BLaER1 (cell line): ENCODE measurements at regions not wholly inside any gene's neighbourhood (a gene's known extent, or its start where the extent isn't known, plus 50 kb on each side); places are given as distances from the start of the nearest gene placed in this dataset.
"Not testable (repeated sequence)": the region's sequence is repeated elsewhere in the genome, so short reads cannot be mapped to it uniquely, and the experiment has no call there.

Experiments
- H3K27ac ChIP-seq: shearing (Covaris generic); formaldehyde crosslinking; 2 replicates; pipeline ENCODE4 v1.8.1; 2022
- H3K27me3 ChIP-seq: shearing (Covaris generic); formaldehyde crosslinking; 2 replicates; pipeline ENCODE4 v1.8.1; 2022
- H3K36me3 ChIP-seq: shearing (Covaris generic); formaldehyde crosslinking; 2 replicates; pipeline ENCODE4 v1.8.1; 2022
- H3K4me1 ChIP-seq: shearing (Covaris generic); formaldehyde crosslinking; 2 replicates; pipeline ENCODE4 v1.8.1; 2022
- H3K4me2 ChIP-seq: shearing (Covaris generic); formaldehyde crosslinking; 2 replicates; pipeline ENCODE4 v1.8.1; 2022
- H3K4me3 ChIP-seq: shearing (Covaris generic); formaldehyde crosslinking; 2 replicates; pipeline ENCODE4 v1.8.1; 2022
- H3K9ac ChIP-seq: shearing (Covaris generic); formaldehyde crosslinking; 2 replicates; pipeline ENCODE4 v1.8.1; 2022
- H3K9me3 ChIP-seq: shearing (Covaris generic); formaldehyde crosslinking; 2 replicates; pipeline ENCODE4 v1.8.1; 2022
- H4K20me1 ChIP-seq: shearing (Covaris generic); formaldehyde crosslinking; 2 replicates; pipeline ENCODE4 v1.8.1; 2022
- Cebpa-rat ChIP-seq: shearing (Covaris generic); IDR thresholded peaks from 2 replicates; pipeline ENCODE4 v1.8.1; 2022

- Histone ChIP-seq H4K20me1 (no peaks in the 10 kb centered on the region), H3K27ac (no peak overlapping the region), H3K36me3 (no peaks in the 10 kb centered on the region), H3K9ac (no peak overlapping the region), H3K27me3 (no peaks in the 10 kb centered on the region), H3K4me2 (no peak overlapping the region), H3K4me1 (no peaks in the 10 kb centered on the region), H3K9me3 (peaks cover 13% of the 10 kb centered on the region), H3K4me3 (no peak overlapping the region)
- no peak for TF ChIP-seq Cebpa-rat
Measured at GRCh38 chr15:92781925-92782453, 118.1 kb upstream of the CHD2 start.

- H3K27ac ChIP-seq: no peak overlapping the region
- H4K20me1 ChIP-seq: no peaks in the 10 kb centered on the region
- no peak for TF ChIP-seq Cebpa-rat
- H3K9me3 ChIP-seq: peaks cover 12% of the 10 kb centered on the region
- no peaks in the 10 kb centered on the region for H3K4me1 ChIP-seq
- H3K27me3 ChIP-seq: no peaks in the 10 kb centered on the region
- H3K4me2 ChIP-seq: no peak overlapping the region
- no peaks in the 10 kb centered on the region for H3K36me3 ChIP-seq
- H3K4me3 ChIP-seq: no peak overlapping the region
- no peak overlapping the region for H3K9ac ChIP-seq
Measured at GRCh38 chr15:92787116-92787515, 113.0 kb upstream of the CHD2 start.

GRCh38 chr15:92788196-92788595 is 111.9 kb upstream of the CHD2 start:
- H3K27me3 ChIP-seq: no peaks in the 10 kb centered on the region
- no peak overlapping the region for H3K4me2 ChIP-seq
- no peak overlapping the region for H3K4me3 ChIP-seq
- H3K27ac ChIP-seq: no peak overlapping the region
- H4K20me1 ChIP-seq: no peaks in the 10 kb centered on the region
- peaks cover 12% of the 10 kb centered on the region for H3K9me3 ChIP-seq
- H3K9ac ChIP-seq: no peak overlapping the region
- no peak for TF ChIP-seq Cebpa-rat
- H3K4me1 ChIP-seq: no peaks in the 10 kb centered on the region
- no peaks in the 10 kb centered on the region for H3K36me3 ChIP-seq

GRCh38 chr15:92788793-92789192 is 111.3 kb upstream of the CHD2 start:
- not testable (repeated sequence) for H3K27ac ChIP-seq, H3K4me1 ChIP-seq, H3K36me3 ChIP-seq, H3K4me3 ChIP-seq, H3K27me3 ChIP-seq, H3K9ac ChIP-seq, H3K4me2 ChIP-seq, H4K20me1 ChIP-seq
- peaks cover 12% of the 10 kb centered on the region for H3K9me3 ChIP-seq

GRCh38 chr15:92796161-92796611 is 103.9 kb upstream of the CHD2 start:
- Histone ChIP-seq H3K4me1 (no peaks in the 10 kb centered on the region), H3K4me2 (no peak overlapping the region), H3K27ac (no peak overlapping the region), H3K4me3 (no peak overlapping the region), H3K9me3 (no peaks in the 10 kb centered on the region), H3K27me3 (no peaks in the 10 kb centered on the region), H4K20me1 (no peaks in the 10 kb centered on the region), H3K9ac (no peak overlapping the region), H3K36me3 (no peaks in the 10 kb centered on the region)
- TF ChIP-seq Cebpa-rat: no peak

GRCh38 chr15:92797168-92798052 is 102.7 kb upstream of the CHD2 start:
- Histone ChIP-seq H3K9me3 (no peaks in the 10 kb centered on the region), H3K4me1 (no peaks in the 10 kb centered on the region), H4K20me1 (no peaks in the 10 kb centered on the region), H3K4me3 (no peak overlapping the region), H3K9ac (no peak overlapping the region), H3K27me3 (no peaks in the 10 kb centered on the region), H3K36me3 (no peaks in the 10 kb centered on the region), H3K27ac (no peak overlapping the region), H3K4me2 (no peak overlapping the region)
- TF ChIP-seq Cebpa-rat: no peak

- H3K4me2 ChIP-seq: no peak overlapping the region
- no peak overlapping the region for H3K4me3 ChIP-seq
- no peak overlapping the region for H3K9ac ChIP-seq
- H3K4me1 ChIP-seq: 0 out of 2 replicates have a peak, but pooled peaks cover 9% of the 10 kb centered on the region
- H3K27ac ChIP-seq: no peak overlapping the region
- H3K9me3 ChIP-seq: no peaks in the 10 kb centered on the region
- H3K27me3 ChIP-seq: no peaks in the 10 kb centered on the region
- H4K20me1 ChIP-seq: no peaks in the 10 kb centered on the region
- H3K36me3 ChIP-seq: no peaks in the 10 kb centered on the region
- TF ChIP-seq Cebpa-rat: no peak
Measured at GRCh38 chr15:92800013-92800412, 100.1 kb upstream of the CHD2 start.

- H3K36me3 ChIP-seq, H3K4me1 ChIP-seq, H3K4me3 ChIP-seq, H3K9ac ChIP-seq, H3K27ac ChIP-seq, H3K27me3 ChIP-seq, H4K20me1 ChIP-seq, H3K9me3 ChIP-seq, H3K4me2 ChIP-seq: not testable (repeated sequence)
Measured at GRCh38 chr15:92800416-92801055, 99.6 kb upstream of the CHD2 start.

GRCh38 chr15:92801056-92801773 is 98.9 kb upstream of the CHD2 start:
- not testable (repeated sequence) for H3K4me1 ChIP-seq, H3K4me3 ChIP-seq, H3K36me3 ChIP-seq, H3K27ac ChIP-seq, H3K9ac ChIP-seq, H3K9me3 ChIP-seq, H4K20me1 ChIP-seq, H3K4me2 ChIP-seq, H3K27me3 ChIP-seq
